Right cardiac atrium (tissue), 5 donors: ENCODE measurements at regions not wholly inside any gene's neighbourhood (a gene's known extent, or its start where the extent isn't known, plus 50 kb on each side); places are given as distances from the start of the nearest gene placed in this dataset.
A peak's percentile ranks its signal among the peaks of the same experiment; 100 is the strongest.
"Not testable (repeated sequence)": the region's sequence is repeated elsewhere in the genome, so short reads cannot be mapped to it uniquely, and the experiment has no call there.

Experiments used
- ATAC-seq, 2 donors: fragments of 200-7000 bp; cut with Tn5 transposase; one replicate each; pipeline versions ENCODE4 v1.8.0 to v1.9.1; 2020; ENCODE audit warnings: moderate library complexity in 2 of 2, mild to moderate bottlenecking in 1 of 2
- DNase-seq, 3 donors: peaks; one replicate each; pipeline ENCODE4 v3.0.0-alpha.2; 2020
- H3K27ac ChIP-seq: one replicate; pipeline ENCODE4 v1.5.1; 2013; ENCODE audit warnings: mild to moderate bottlenecking, low read length, control low read depth, moderate library complexity
- H3K27me3 ChIP-seq: one replicate; pipeline ENCODE4 v1.6.1; 2013; ENCODE audit not compliant: control insufficient read depth, insufficient read depth
- H3K4me1 ChIP-seq: one replicate; pipeline ENCODE4 v1.6.1; 2013; ENCODE audit warnings: low read length; ENCODE audit not compliant: control insufficient read depth, insufficient read depth
- H3K4me3 ChIP-seq: one replicate; pipeline ENCODE4 v1.5.1; 2013; ENCODE audit warnings: low read length, control low read depth
- H3K9me3 ChIP-seq: one replicate; pipeline ENCODE4 v1.6.1; 2013; ENCODE audit warnings: low read length; ENCODE audit not compliant: control insufficient read depth
- WGBS: extraction: QIAGEN DNeasy Blood & Tissue Kit; methylation state at CpG from one replicate; pipeline ENCODE4 v1.1.7; 2013; 5-methylcytosine and 5-hydroxymethylcytosine counted together
- intact Hi-C, 4 donors: fragments of 100-400 bp; cut with DNase I; formaldehyde crosslinking; loops; one replicate each; pipeline versions ENCODE4 v1.11.0 to v1.14.0; 2022 to 2023
- donor health status: healthy with polysubstance abuse.
- donor health status: DM: no; HTN: yes; CAD: no.
- donor health status: DM: no; HTN: no; CAD: no.
- donor health status: DM: no; HTN: yes; CAD: no; lungs with severe emphysema.
- donor health status: DM: yes; HTN: yes; CAD: no.

DNA sequence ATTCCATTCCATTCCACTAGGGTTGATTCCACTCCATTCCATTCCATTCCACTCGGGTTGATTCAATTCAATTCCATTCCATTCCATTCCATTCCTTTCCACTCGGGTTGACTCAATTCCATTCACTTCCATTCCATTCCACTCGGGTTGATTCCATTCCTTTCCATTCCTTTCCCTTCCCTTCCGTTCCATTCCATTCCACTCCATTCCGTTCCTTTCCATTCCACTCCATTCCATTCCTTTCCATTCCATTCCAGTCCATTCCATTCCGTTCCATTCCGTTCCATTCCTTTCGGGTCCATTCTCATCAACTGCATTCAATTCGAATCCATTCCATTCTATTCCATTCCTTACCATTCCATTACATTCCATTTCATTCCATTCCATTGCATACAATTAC is 1135.3 kb downstream of the RPIA start:
- ATAC-seq, H3K4me3 ChIP-seq, DNase-seq, H3K4me1 ChIP-seq, H3K27ac ChIP-seq, H3K9me3 ChIP-seq, H3K27me3 ChIP-seq, intact Hi-C loops: not testable (repeated sequence)
- WGBS = 69% methylated on average over 9 of the region's 9 CpGs

DNA sequence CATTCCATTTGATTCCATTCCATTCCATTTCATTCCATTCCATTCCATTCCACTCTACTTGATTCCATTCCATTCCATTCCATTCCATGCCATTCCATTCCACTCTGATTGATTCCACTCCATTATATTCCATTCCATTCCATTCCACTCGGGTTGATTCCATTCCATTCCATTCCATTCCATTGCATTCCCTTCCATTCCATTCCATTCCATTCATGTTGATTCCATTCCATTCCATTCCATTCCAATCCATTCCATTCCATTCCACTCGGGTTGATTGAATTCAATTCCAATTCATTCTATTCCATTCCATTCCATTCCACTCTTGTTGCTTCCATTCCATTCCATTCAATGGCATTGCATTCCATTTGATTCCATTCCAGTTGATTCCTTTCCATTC is 1136.4 kb downstream of the RPIA start:
- H3K4me1 ChIP-seq, H3K27me3 ChIP-seq, DNase-seq, intact Hi-C loops, H3K9me3 ChIP-seq, H3K4me3 ChIP-seq, H3K27ac ChIP-seq: not testable (repeated sequence)
- ATAC-seq = peak in 1 of 2 donors; percentile 38
- WGBS = 45% methylated on average over 2 of the region's 2 CpGs

DNA sequence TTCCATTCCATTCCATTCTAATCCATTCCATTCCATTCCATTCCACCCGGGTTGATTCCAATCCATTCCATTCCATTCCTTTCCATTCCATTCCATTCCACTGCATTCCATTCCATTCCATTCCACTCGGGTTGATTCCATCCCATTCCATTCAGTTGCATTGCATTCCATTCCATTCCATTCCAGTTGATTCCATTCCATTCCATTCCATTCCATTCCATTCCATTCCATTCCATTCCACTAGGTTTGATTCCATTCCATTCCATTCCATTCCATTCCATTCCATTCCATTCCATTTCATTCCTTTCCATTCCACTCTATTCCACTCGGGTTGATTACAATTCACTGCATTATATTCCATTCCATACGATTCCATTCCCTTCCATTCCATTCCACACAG is 1136.9 kb downstream of the RPIA start:
- ATAC-seq, DNase-seq, H3K27me3 ChIP-seq, H3K27ac ChIP-seq, H3K4me3 ChIP-seq, H3K9me3 ChIP-seq, H3K4me1 ChIP-seq, intact Hi-C loops: not testable (repeated sequence)
- 68% methylated on average over 4 of the region's 4 CpGs for WGBS

DNA sequence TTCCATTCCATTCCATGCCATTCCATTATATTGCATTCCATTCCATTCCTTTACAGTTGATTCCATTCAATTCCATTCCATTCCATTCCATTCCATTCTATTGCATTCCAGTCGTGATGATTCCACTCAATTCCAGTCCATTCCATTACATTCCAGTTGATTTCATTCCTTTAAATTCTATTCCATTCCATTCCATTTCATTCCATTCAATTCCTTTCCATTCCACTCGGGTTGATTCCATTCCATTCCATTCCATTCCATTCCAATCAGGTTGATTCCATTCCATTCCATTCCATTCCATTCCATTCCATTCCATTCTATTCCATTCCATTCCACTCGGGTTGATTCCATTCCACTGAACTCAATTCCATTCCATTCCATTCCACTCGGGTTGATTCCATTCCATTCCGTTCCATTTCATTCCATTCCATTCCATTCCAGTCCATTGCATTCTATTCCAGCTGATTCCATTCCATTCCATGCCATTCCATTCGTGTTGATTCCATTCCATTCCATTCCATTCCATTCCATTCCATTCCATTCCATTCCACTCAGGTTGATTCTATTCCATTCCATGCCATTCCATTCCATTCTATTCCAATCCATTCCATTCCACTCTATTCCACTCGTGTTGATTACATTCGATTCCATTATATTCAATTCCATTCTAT is 1137.6 kb downstream of the RPIA start:
- WGBS = 53% methylated on average over 8 of the region's 8 CpGs
- H3K9me3 ChIP-seq, DNase-seq, H3K4me3 ChIP-seq, H3K27ac ChIP-seq, H3K4me1 ChIP-seq, intact Hi-C loops, H3K27me3 ChIP-seq: not testable (repeated sequence)
- ATAC-seq = peak; percentile 58 to 66

DNA sequence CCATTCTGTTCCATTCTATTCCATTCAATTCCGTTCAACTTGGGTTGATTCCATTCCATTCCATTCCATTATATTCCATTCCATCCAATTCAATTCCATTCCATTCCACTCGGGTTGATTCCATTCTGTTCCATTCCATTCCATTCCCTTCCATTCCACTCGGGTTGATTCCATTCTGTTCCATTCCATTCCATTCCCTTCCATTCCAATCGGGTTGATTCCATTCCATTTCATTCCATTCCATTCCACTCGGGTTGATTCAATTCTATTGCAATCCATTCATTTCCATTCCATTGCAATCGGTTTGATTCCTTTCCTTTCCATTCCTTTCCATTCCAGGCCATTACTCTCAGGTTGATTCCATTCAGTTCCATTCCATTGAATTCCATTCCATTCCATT is 1138.4 kb downstream of the RPIA start:
- Histone ChIP-seq H3K4me3 (no peak overlapping the region), H3K4me1 (no peaks in the 10 kb centered on the region), H3K27me3 (no peaks in the 10 kb centered on the region), H3K9me3 (peaks cover 3% of the 10 kb centered on the region), H3K27ac (no peak overlapping the region)
- DNase-seq (no peak), ATAC-seq (peak in 1 of 2 donors; percentile 52)
- intact Hi-C loops = no loop called here
- 71% methylated on average over 6 of the region's 6 CpGs for WGBS

DNA sequence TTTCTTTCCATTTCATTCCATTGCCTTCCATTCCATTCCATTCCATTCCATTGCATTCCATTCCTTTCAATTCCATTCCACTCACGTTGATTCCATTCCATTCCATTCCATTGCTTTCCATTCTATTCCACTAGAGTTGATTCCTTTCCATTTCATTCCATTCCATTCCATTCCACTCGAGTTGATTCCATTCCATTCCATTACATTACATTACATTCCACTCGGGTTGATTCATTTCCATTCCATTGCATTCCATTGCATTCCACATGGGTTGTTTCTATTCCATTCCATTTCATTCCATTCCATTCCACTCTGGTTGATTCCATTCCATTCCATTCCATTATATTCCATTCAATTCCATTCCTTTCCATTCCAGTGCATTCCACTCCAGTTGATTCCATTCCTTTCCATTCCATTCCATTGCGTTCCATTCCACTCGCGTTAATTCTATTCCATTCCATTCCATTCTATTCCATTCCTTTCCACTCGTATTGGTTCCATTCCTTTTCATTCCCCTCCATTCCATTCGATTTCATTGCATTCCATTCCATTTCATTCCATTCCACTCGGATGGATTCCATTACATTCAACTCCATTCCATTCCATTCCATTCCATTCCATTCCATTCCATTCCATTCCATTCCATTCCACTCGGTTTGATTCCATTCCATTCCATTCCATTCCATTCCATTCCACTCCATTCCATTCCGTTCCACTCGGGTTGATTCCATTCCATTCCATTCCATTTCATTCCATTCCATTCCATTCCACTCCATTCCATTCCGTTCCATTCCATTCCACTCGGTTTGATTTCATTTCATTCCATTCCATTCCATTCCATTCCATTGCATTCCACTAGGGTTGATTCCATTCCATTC is 1139.1 kb downstream of the RPIA start:
- ATAC-seq = peak; percentile 77 to 79
- H3K27me3 ChIP-seq, H3K4me3 ChIP-seq, intact Hi-C loops, H3K4me1 ChIP-seq, H3K9me3 ChIP-seq, H3K27ac ChIP-seq, DNase-seq: not testable (repeated sequence)
- WGBS = 63% methylated on average over 14 of the region's 14 CpGs

DNA sequence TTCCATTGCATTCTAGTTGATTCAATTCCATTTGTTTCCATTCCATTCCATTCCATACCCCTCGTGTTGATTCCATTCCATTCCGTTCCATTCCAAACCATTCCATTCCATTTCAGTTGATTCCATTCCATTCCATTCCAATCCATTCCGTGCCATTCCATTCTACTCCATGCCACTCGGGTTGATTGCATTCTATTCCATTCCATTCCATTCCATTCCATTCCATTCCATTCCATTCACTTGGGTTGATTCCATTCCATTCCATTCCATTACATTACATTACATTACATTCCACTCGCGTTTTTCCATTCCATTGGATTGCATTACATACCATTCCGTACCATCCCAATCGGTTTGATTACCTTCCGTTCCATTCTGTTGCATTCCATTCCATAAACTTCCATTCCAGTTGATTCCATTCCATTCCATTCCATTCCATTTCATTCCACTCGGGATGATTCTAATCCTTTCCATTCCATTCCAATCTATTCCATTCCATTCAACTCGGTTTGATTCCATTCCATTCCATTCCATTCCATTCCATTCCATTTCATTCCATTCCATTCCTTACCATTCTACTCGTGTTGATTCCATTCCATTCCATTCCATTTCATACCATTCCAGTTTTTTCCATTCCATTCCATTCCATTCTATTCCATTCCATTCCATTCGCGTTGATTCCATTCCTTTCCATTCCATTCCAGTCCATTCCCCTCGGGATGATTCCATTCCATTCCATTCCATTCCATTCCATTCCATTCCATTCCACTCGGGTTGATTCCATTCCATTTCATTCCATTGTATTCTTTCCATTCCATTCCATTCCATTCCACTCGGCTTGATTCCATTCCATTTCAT is 1140.4 kb downstream of the RPIA start:
- ATAC-seq (no peak), DNase-seq (no peak)
- 64% methylated on average over 17 of the region's 17 CpGs for WGBS
- no peaks in the 10 kb centered on the region for H3K27me3 ChIP-seq
- H3K4me3 ChIP-seq = no peak overlapping the region
- no peaks in the 10 kb centered on the region for H3K4me1 ChIP-seq
- no peak overlapping the region for H3K27ac ChIP-seq
- H3K9me3 ChIP-seq = peaks cover 3% of the 10 kb centered on the region
- intact Hi-C loops = no loop called here

DNA sequence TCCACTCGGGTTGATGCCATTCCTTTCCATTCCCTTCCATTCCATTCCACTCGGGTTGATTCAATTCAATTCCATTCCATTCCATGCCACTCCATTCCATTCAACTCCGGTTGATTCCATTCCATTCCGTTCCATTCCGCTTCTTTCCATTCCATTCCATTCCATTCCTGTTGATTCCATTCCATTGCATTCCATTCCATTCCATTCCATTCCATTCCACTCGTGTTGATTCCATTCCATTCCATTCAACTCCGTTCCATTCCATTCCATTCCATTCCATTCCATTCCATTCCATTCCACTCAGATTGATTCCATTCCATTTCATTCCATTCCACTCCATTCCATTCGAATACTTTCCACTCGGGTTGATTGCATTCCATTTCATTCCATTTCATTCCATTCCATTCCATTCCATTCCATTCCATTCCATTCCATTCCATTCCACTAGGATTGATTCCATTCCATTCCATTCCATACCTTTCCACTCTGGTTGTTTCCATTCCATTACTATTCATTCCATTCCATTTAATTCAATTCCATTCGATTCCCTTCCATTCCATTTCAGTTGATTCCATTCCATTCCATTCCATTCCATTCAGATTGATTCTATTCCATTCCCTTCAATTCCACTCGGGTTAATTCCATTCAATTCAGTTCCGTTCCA is 1141.8 kb downstream of the RPIA start:
- no peak for DNase-seq
- Histone ChIP-seq H3K27ac (no peak overlapping the region), H3K4me1 (no peaks in the 10 kb centered on the region), H3K9me3 (peaks cover 3% of the 10 kb centered on the region), H3K4me3 (no peak overlapping the region), H3K27me3 (no peaks in the 10 kb centered on the region)
- intact Hi-C loops = no loop called here
- 71% methylated on average over 12 of the region's 12 CpGs for WGBS
- ATAC-seq = peak; percentile 79 to 83

DNA sequence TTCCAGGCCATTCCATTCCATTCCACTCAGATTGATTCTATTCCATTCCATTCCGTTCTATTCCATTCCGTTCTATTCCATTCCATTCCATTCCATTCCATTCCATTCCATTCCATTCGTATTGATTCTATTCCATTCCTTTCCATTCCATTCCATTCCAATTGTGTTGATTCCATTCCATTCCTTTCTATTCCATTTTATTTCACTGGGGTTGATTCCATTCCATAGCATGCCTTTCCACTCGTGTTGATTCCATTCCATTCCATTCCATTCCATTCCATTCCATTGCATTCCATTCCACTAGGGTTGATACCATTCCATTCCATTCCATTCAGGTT is 1142.3 kb downstream of the RPIA start:
- H3K27ac ChIP-seq = no peak overlapping the region
- H3K27me3 ChIP-seq = no peaks in the 10 kb centered on the region
- ATAC-seq (no peak), DNase-seq (no peak)
- 65% methylated on average over 4 of the region's 4 CpGs for WGBS
- no peaks in the 10 kb centered on the region for H3K4me1 ChIP-seq
- peaks cover 3% of the 10 kb centered on the region for H3K9me3 ChIP-seq
- intact Hi-C loops = no loop called here
- no peak overlapping the region for H3K4me3 ChIP-seq

DNA sequence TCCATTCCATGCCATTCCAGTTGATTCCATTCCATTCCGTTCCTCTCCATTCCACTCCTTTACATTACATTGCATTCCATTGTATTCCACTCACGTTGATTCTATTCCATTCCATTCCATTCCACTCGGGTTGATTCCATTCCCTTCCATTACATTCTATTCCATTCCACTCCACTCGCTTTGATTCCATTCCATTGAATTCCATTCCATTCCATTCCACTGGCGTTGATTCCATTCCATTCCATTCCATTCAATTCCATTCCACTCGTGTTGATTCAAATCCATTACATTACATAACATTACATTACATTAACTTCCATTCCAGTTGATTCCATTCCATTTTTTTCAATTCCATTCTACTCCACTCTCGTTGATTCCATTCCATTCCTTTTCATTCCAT is 1142.8 kb downstream of the RPIA start:
- no peak for DNase-seq
- ATAC-seq = no peak
- WGBS = 61% methylated on average over 7 of the region's 7 CpGs
- intact Hi-C loops = no loop called here
- Histone ChIP-seq H3K4me1 (no peaks in the 10 kb centered on the region), H3K27ac (no peak overlapping the region), H3K9me3 (no peaks in the 10 kb centered on the region), H3K4me3 (no peak overlapping the region), H3K27me3 (no peaks in the 10 kb centered on the region)
